ENCODE measurements at regions not wholly inside any gene's neighbourhood (a gene's known extent, or its start where the extent isn't known, plus 50 kb on each side); places are given as distances from the start of the nearest gene placed in this dataset.

DNA sequence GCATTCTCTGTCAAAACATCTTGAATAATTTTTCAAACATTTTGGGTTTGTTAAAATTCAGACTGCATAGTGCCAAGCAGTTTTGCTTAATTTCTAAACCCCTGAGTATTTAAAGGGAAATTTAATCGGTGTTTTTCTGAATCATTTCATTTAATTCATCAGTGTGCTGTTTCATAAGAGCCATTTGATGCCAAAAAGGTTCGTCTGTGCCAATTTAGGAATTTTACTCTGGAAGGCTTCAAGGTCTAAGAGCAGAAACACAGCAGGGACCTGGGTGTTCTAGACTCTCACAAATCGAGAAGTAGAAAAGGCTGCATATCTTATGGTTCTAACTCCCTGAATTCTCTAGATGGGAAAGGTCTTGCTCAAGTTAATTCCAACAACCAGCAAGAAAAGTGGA is 311.9 kb upstream of the NT5C1B start:
- Histone ChIP-seq H3K4me1 (ENCODE audit: control insufficient read depth, insufficient read depth, low read length) (peaks cover 55% of the 10 kb centered on the region), H3K36me3 (ENCODE audit: control insufficient read depth, insufficient read depth, low read length, severe bottlenecking) (no peaks in the 10 kb centered on the region), H3K4me3 (ENCODE audit: low read length) (peak overlapping the region; percentile 28), H3K27me3 (replicated peaks; ENCODE audit: control insufficient read depth, insufficient read depth, low read length) (no peaks in the 10 kb centered on the region), H3K9me3 (ENCODE audit: control insufficient read depth, low read length) (peaks cover 5% of the 10 kb centered on the region), H3K9ac (ENCODE audit: low read length) (peak overlapping the region; percentile 79)
- DNase-seq (ENCODE audit: low read depth), result peak; percentile 45

DNA sequence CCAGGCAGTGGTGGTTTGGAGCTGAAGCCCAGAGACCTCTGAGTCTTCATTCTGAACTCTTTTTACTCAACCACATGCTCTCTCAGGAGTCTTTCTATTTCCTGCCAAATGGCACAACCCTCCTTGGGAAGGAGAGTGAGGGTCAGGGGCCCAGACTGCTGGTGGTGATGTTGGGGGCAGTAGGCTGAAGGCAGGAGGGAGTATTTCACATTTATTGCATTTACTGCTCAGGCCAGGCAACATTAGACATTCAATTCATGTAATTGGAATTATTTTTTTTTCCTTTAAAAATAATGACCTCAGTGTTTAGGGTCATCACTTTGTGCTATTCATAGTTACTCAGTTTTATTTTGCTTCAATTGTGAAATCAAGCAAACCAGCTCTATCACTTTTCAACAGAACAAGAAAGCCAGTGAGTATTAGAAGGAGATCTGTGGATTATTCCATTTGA is 311.3 kb upstream of the NT5C1B start:
- peak overlapping the region; percentile 28 for H3K4me3 ChIP-seq (ENCODE audit: low read length)
- H3K27me3 ChIP-seq (replicated peaks; ENCODE audit: control insufficient read depth, insufficient read depth, low read length), result no peaks in the 10 kb centered on the region
- H3K36me3 ChIP-seq (ENCODE audit: control insufficient read depth, insufficient read depth, low read length, severe bottlenecking), result no peaks in the 10 kb centered on the region
- H3K9me3 ChIP-seq (ENCODE audit: control insufficient read depth, low read length), result peaks cover under 1% of the 10 kb centered on the region
- peak overlapping the region; percentile 79 for H3K9ac ChIP-seq (ENCODE audit: low read length)
- DNase-seq (ENCODE audit: low read depth), result peak; percentile 47
- H3K4me1 ChIP-seq (ENCODE audit: control insufficient read depth, insufficient read depth, low read length), result peaks cover 60% of the 10 kb centered on the region

DNA sequence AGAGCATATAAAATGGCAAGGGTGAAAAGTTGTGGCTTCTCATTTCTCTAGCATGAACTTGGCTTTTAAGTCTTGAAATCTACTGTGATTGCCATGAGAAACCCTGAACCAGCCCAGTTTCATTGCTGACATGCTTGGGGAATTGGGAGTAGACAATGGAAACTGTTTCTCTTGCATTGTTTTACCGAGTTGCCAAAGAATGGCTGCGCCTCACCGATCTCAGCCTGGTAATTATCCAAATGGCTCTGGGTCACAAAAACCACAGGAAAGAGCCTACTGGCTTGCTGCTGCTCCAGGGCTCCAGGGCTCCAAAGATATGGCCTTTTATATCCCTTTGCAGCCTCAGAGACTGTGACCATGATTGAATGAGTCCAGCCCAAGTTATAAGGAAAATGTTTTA is 310.4 kb upstream of the NT5C1B start:
- Histone ChIP-seq H3K9ac (ENCODE audit: low read length) (peak overlapping the region; percentile 79), H3K27me3 (replicated peaks; ENCODE audit: control insufficient read depth, insufficient read depth, low read length) (no peaks in the 10 kb centered on the region), H3K4me1 (ENCODE audit: control insufficient read depth, insufficient read depth, low read length) (peaks cover 64% of the 10 kb centered on the region), H3K4me3 (ENCODE audit: low read length) (no peak overlapping the region), H3K9me3 (ENCODE audit: control insufficient read depth, low read length) (no peaks in the 10 kb centered on the region), H3K36me3 (ENCODE audit: control insufficient read depth, insufficient read depth, low read length, severe bottlenecking) (no peaks in the 10 kb centered on the region)
- no peak for DNase-seq (ENCODE audit: low read depth)

DNA sequence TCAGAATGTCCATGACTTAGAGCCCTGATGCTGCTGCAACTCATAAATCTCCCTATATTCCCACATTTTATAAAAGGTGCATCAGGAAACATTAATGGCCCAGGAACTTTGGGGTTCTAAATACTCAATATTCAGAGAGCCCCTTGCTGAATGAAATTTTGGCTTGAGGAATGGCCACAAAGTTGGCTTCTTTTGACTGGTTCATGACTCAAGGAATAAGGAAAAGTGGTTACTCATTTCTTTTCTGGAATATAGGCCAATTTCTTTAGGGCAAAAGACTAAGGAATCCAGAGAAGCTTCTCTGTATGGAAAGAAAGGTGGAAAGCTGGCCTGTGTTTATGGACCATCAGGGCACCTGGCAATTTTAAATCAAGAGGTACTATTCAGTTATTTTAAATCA is 308.9 kb upstream of the NT5C1B start:
- no peaks in the 10 kb centered on the region for H3K36me3 ChIP-seq (ENCODE audit: control insufficient read depth, insufficient read depth, low read length, severe bottlenecking)
- no peak overlapping the region for H3K4me3 ChIP-seq (ENCODE audit: low read length)
- H3K9me3 ChIP-seq (ENCODE audit: control insufficient read depth, low read length), result no peaks in the 10 kb centered on the region
- no peak for DNase-seq (ENCODE audit: low read depth)
- no peaks in the 10 kb centered on the region for H3K27me3 ChIP-seq (replicated peaks; ENCODE audit: control insufficient read depth, insufficient read depth, low read length)
- peaks cover 64% of the 10 kb centered on the region for H3K4me1 ChIP-seq (ENCODE audit: control insufficient read depth, insufficient read depth, low read length)
- H3K9ac ChIP-seq (ENCODE audit: low read length), result no peak overlapping the region

DNA sequence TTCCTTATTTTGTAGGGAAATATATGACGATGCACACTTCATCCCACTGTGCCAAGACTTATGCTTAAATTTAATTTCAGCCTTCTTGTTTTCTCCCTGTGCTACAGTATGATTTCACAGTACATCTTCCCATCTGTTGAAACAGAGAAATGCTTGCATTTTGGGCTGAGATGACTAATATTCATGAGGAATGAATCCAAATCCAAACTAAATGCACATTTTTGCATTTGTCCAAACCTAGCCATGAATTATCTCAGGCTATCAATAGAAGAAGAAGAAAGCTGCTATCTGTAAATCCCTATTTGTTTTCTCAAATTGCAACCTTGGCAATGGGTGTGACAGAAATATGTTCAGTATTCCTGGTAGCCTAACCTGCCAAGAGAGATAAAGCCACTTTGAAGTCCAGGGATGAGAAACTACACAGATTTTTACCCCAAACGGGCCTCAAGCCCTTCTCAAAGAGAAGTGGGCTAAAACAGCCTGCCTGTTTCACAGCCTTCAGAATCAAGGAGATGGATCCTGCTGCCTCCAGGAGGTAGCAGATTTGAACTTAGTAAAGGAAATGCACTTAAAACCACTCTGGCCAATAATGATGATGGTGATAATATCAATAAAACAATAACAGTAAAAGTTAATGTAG is 306.9 kb upstream of the NT5C1B start:
- Histone ChIP-seq H3K4me3 (ENCODE audit: low read length) (peak overlapping the region; percentile 26), H3K4me1 (ENCODE audit: control insufficient read depth, insufficient read depth, low read length) (peaks cover 56% of the 10 kb centered on the region), H3K36me3 (ENCODE audit: control insufficient read depth, insufficient read depth, low read length, severe bottlenecking) (no peaks in the 10 kb centered on the region), H3K27me3 (replicated peaks; ENCODE audit: control insufficient read depth, insufficient read depth, low read length) (no peaks in the 10 kb centered on the region), H3K9me3 (ENCODE audit: control insufficient read depth, low read length) (no peaks in the 10 kb centered on the region), H3K9ac (ENCODE audit: low read length) (peak overlapping the region; percentile 44)
- DNase-seq (ENCODE audit: low read depth), result peak; percentile 71

DNA sequence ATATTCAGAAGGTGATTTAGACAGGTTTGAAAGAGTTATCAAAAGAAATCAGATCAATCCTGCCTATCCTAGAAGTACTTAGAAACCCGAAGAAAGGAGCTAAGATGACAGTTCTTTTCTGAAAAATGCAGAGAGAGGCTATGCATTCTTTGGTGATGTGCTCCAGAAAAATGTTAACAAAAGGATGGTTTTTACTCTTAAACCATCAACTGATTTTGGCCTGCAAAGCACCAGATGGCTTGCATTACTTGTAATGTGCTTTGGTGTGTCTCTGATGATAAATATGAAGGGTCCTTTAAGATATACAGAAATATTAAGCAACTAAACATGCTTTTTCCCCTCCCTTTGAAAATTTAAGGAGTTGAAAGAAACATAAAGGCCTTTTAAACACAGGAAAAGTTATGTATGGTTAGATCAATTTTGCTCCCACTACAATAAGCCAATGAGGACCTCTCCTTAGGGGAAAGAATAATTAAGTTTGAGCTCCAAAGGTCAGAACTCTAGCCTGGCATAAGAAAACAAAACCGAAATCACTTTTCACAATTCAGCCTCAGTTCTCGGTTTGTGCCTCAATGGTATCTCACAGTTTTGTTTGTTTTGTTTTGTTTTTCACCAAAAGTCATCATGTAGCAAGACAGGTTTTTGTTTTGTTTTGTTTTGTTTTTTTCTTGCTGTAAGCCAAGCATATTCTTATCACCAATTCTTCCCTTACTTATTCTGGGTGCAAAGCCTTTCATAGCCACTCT is 302.4 kb upstream of the NT5C1B start:
- Histone ChIP-seq H3K36me3 (ENCODE audit: control insufficient read depth, insufficient read depth, low read length, severe bottlenecking) (no peaks in the 10 kb centered on the region), H3K9me3 (ENCODE audit: control insufficient read depth, low read length) (no peaks in the 10 kb centered on the region), H3K27me3 (replicated peaks; ENCODE audit: control insufficient read depth, insufficient read depth, low read length) (no peaks in the 10 kb centered on the region), H3K4me1 (ENCODE audit: control insufficient read depth, insufficient read depth, low read length) (peaks cover 23% of the 10 kb centered on the region), H3K9ac (ENCODE audit: low read length) (no peak overlapping the region), H3K4me3 (ENCODE audit: low read length) (no peak overlapping the region)
- DNase-seq (ENCODE audit: low read depth), result peak; percentile 56

DNA sequence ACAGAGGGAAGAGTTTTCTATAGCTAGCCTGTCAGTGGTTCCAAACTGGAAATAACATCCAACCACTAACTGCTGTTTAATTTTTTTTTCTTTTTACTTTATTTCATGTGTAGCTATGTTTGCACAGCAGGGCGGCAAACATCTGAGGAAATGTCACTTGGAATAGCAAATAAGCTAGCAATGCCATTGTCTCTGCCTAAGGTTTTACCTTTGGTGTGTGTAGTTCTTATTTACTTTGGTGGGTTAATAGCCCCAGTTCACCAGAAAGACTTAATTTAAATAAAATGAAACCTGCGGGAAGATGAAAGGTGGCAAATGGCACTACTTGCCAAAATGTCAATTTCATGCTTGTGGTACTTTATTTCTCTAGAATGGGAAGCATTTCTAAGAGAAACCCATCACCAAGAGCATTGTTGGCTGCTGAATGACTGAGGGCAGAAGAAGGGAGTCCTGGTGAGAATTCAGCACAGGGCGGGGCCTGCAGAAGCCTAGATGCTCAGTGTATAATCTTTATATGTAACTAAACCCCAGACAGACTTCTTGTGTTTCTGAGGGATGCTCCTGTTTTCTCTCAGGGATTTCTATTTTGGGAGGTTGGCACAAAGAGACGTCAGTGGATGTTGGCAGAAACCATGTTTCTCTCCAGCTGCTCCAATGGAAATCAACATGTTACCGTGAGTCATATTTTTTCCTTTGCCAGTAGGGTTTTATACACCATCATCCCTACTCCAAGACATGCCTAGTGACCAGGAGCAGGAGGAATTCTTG is 300.4 kb upstream of the NT5C1B start:
- H3K9ac ChIP-seq (ENCODE audit: low read length), result no peak overlapping the region
- no peaks in the 10 kb centered on the region for H3K9me3 ChIP-seq (ENCODE audit: control insufficient read depth, low read length)
- peaks cover 8% of the 10 kb centered on the region for H3K4me1 ChIP-seq (ENCODE audit: control insufficient read depth, insufficient read depth, low read length)
- DNase-seq (ENCODE audit: low read depth), result no peak
- no peak overlapping the region for H3K4me3 ChIP-seq (ENCODE audit: low read length)
- no peaks in the 10 kb centered on the region for H3K36me3 ChIP-seq (ENCODE audit: control insufficient read depth, insufficient read depth, low read length, severe bottlenecking)
- H3K27me3 ChIP-seq (replicated peaks; ENCODE audit: control insufficient read depth, insufficient read depth, low read length), result no peaks in the 10 kb centered on the region

DNA sequence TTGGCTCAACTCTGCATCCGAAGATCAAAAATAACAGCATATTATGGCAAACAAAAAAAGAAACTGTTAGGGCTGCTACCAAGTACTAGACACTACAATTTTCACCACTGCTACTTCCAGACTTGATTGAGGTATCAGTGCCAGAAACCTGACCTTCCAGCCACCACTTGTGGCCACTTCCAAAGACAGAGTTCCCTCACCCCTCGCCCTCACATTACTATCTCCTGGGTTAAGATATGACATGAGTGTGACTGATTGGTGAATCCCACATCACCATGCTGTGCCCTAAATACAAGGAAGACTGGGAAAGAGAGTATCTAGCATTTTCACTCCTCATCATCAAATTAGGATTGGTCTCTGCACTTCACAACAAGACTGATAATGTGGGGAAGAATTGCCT is 296.1 kb upstream of the NT5C1B start:
- DNase-seq (ENCODE audit: low read depth), result no peak
- no peaks in the 10 kb centered on the region for H3K9me3 ChIP-seq (ENCODE audit: control insufficient read depth, low read length)
- no peaks in the 10 kb centered on the region for H3K36me3 ChIP-seq (ENCODE audit: control insufficient read depth, insufficient read depth, low read length, severe bottlenecking)
- H3K9ac ChIP-seq (ENCODE audit: low read length), result no peak overlapping the region
- no peaks in the 10 kb centered on the region for H3K27me3 ChIP-seq (replicated peaks; ENCODE audit: control insufficient read depth, insufficient read depth, low read length)
- no peak overlapping the region for H3K4me3 ChIP-seq (ENCODE audit: low read length)
- peaks cover 3% of the 10 kb centered on the region for H3K4me1 ChIP-seq (ENCODE audit: control insufficient read depth, insufficient read depth, low read length)

DNA sequence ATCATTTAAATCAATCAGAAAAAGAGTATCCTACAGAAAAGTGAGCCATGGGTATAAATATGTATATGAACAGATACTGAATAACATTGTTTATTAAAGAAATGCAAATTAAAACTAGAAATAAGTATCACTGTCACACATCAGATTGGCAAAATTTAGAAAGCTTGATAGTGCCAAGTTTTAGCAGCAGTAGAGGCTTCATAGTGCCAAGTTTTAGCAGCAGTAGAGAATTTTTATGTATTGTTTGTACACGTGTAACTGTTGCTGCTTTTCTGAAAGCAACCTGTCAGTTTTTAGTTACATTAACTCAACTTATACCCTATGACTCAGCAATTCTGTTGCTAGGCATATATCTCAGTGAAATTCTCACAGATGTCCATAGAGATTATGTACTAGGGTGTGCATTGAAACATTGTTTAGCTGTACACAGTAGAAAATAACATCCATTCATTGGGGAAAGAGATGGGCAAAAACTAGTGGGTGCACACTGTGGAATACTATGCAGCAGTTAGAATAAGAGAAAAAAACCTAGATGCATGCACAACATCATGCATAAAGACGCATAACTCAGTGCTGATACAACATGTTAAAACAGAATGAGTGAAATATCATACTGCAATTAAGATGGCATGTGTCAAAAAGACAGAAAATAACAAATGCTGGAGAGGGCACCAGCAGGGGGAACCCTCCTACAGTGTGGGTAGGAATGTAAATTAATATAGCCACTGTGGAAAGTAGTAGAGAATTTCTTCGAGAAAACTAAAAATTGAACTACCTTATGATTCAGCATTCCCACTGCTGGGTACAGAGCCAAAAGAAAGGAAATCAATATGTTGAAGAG is 294.5 kb upstream of the NT5C1B start:
- no peaks in the 10 kb centered on the region for H3K4me1 ChIP-seq (ENCODE audit: control insufficient read depth, insufficient read depth, low read length)
- peak; percentile 52 for DNase-seq (ENCODE audit: low read depth)
- no peaks in the 10 kb centered on the region for H3K27me3 ChIP-seq (replicated peaks; ENCODE audit: control insufficient read depth, insufficient read depth, low read length)

DNA sequence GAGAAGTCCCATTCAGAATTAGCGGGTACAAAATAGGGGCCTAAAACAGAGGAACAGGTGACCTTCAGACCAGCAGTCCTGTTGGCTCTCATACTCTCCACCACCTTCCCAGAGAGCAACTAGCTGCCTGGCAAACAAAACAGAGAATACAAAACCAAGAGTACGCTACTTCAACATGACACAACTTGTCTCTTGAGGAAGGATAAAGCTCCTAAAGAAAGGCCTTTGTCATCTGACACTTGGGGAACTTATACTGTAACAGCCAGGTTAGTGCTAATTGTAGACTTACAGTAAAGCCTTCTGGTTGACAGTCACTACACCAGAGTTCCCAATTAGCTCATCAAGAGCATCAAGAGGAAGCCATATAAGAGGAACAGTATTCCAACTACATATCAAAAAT is 282.1 kb upstream of the NT5C1B start:
- DNase-seq (ENCODE audit: low read depth), result no peak
- no peak overlapping the region for H3K9ac ChIP-seq (ENCODE audit: low read length)
- no peaks in the 10 kb centered on the region for H3K4me1 ChIP-seq (ENCODE audit: control insufficient read depth, insufficient read depth, low read length)
- H3K27me3 ChIP-seq (replicated peaks; ENCODE audit: control insufficient read depth, insufficient read depth, low read length), result no peaks in the 10 kb centered on the region
- H3K36me3 ChIP-seq (ENCODE audit: control insufficient read depth, insufficient read depth, low read length, severe bottlenecking), result no peaks in the 10 kb centered on the region
- no peak overlapping the region for H3K4me3 ChIP-seq (ENCODE audit: low read length)
- H3K9me3 ChIP-seq (ENCODE audit: control insufficient read depth, low read length), result no peaks in the 10 kb centered on the region

More for the DNA sequence above, 294.5 kb upstream of the NT5C1B start:
- peaks cover 1% of the 10 kb centered on the region for H3K9me3 ChIP-seq (ENCODE audit: control insufficient read depth, low read length)
- H3K9ac ChIP-seq (ENCODE audit: low read length), result no peak overlapping the region
- H3K4me3 ChIP-seq (ENCODE audit: low read length), result no peak overlapping the region
- H3K36me3 ChIP-seq (ENCODE audit: control insufficient read depth, insufficient read depth, low read length, severe bottlenecking), result no peaks in the 10 kb centered on the region

All from adipocyte (in vitro differentiated cells).